HCT116 (cell line): ENCODE measurements at regions not wholly inside any gene's neighbourhood (a gene's known extent, or its start where the extent isn't known, plus 50 kb on each side); places are given as distances from the start of the nearest gene placed in this dataset.

Experiments used
- ATAC-seq: fragments of 200-7000 bp; cut with Tn5 transposase; 2 replicates; pipeline ENCODE4 v1.9.1; 2020; ENCODE audit warnings: mild to moderate bottlenecking, moderate library complexity
- BruUV-seq: library from RNA; stranded (reverse); fragments of 400-500 nt; replicated peaks from 2 replicates; lab custom pipeline; 2021; lab: Mats Ljungman, UMichigan
- CTCF ChIA-PET: fragments of 300-600 bp; sonication (Branson Sonifier 250); formaldehyde crosslinking; loops from one replicate; lab custom pipeline; 2021; ENCODE audit warnings: antibody characterized with exemption; lab: Charles Lee
- POLR2A ChIA-PET: fragments of 300-600, 350-600 bp; sonication (Branson Sonifier 250); formaldehyde crosslinking; loops from one replicate; lab custom pipeline; 2021; ENCODE audit warnings: antibody characterized with exemption; lab: Charles Lee
- RAD21 ChIA-PET, 2 experiments: fragments of 300-600 bp; sonication (Branson Sonifier 250); formaldehyde crosslinking; loops; one replicate each; lab custom pipeline; 2023; ENCODE audit warnings: low total read pairs in 2 of 2; ENCODE audit not compliant: uncharacterized antibody in 2 of 2, unreplicated experiment in 2 of 2, low non-redundant PET in 1 of 2; lab: Charles Lee
- DNase-seq: peaks from one replicate; pipeline ENCODE4 v3.0.0-alpha.2; 2010; ENCODE audit warnings: low read depth, low spot score
- H2AFZ ChIP-seq: fragments of 200-600 bp; shearing (Covaris generic), sonication (generic); 2 replicates; pipeline ENCODE4 v1.6.1; 2017; ENCODE audit warnings: low read depth, mixed run types, mixed read lengths, antibody characterized with exemption, low read length; ENCODE audit not compliant: poor library complexity, severe bottlenecking
- H3K27ac ChIP-seq: 2 replicates; pipeline ENCODE4 v1.5.1; 2012; ENCODE audit warnings: low read depth, low read length
- H3K27me3 ChIP-seq: fragments of 200-600 bp; sonication (generic); 2 replicates; pipeline ENCODE4 v1.6.1; 2016; ENCODE audit warnings: mixed run types, low read length, mixed read lengths; ENCODE audit not compliant: insufficient read depth
- H3K36me3 ChIP-seq, 2 experiments: fragments of 200-500 bp in 1 of 2; fragments of 200-600 bp in 1 of 2; sonication (Bioruptor generic) in 1 of 2; sonication (generic) in 1 of 2; 2 replicates each; pipeline versions ENCODE4 v1.5.1 to v1.6.1; 2014 to 2016; ENCODE audit warnings: low read length in 2 of 2, inconsistent platforms in 1 of 2, mixed read lengths in 1 of 2, mixed run types in 1 of 2; ENCODE audit not compliant: insufficient read depth in 2 of 2, control insufficient read depth in 1 of 2
- H3K4me1 ChIP-seq, 2 experiments: fragments of 200-600 bp in 1 of 2; sonication (generic) in 1 of 2; 2 replicates each; pipeline versions ENCODE4 v1.5.1 to v1.6.1; 2012 to 2017; ENCODE audit warnings: low read length in 2 of 2, inconsistent platforms in 1 of 2, mild to moderate bottlenecking in 1 of 2, mixed read lengths in 1 of 2, mixed run types in 1 of 2, moderate library complexity in 1 of 2; ENCODE audit not compliant: insufficient read depth in 2 of 2, control insufficient read depth in 1 of 2
- H3K4me2 ChIP-seq: fragments of 200-600 bp; sonication (generic); 2 replicates; pipeline ENCODE4 v1.6.1; 2017; ENCODE audit warnings: mixed run types, low read length, mixed read lengths
- H3K4me3 ChIP-seq, 2 experiments: fragments of 200-600 bp in 1 of 2; sonication (generic) in 1 of 2; replicated peaks in 1 of 2; 2 replicates each; pipeline ENCODE4 v1.5.1; 2011 to 2016; ENCODE audit warnings: low read length in 2 of 2, control low read depth in 1 of 2, low read depth in 1 of 2, mild to moderate bottlenecking in 1 of 2, mixed read lengths in 1 of 2, mixed run types in 1 of 2
- H3K79me2 ChIP-seq: fragments of 200-600 bp; sonication (generic); 2 replicates; pipeline ENCODE4 v1.6.1; 2017; ENCODE audit warnings: mild to moderate bottlenecking, mixed run types, low read length, moderate library complexity, mixed read lengths; ENCODE audit not compliant: insufficient read depth
- H3K9ac ChIP-seq: fragments of 200-600 bp; sonication (generic); 2 replicates; pipeline ENCODE4 v1.6.1; 2016; ENCODE audit warnings: low read length, mixed read lengths
- H3K9me2 ChIP-seq: fragments of 200-600 bp; sonication (generic), shearing (Covaris generic); 2 replicates; pipeline ENCODE4 v1.6.1; 2017; ENCODE audit warnings: mixed run types, mild to moderate bottlenecking, moderate library complexity; ENCODE audit not compliant: insufficient read depth
- H3K9me3 ChIP-seq, 2 experiments: fragments of 200-500 bp in 1 of 2; fragments of 200-600 bp in 1 of 2; sonication (Bioruptor generic) in 1 of 2; sonication (generic) in 1 of 2; 2 replicates each; pipeline ENCODE4 v1.6.1; 2014 to 2017; ENCODE audit warnings: low read length in 2 of 2, mixed read lengths in 2 of 2, inconsistent platforms in 1 of 2, low read depth in 1 of 2, mild to moderate bottlenecking in 1 of 2, mixed run types in 1 of 2, moderate library complexity in 1 of 2; ENCODE audit not compliant: control insufficient read depth in 1 of 2, insufficient read depth in 1 of 2
- H4K20me1 ChIP-seq: fragments of 200-600 bp; sonication (generic), shearing (Covaris generic); 2 replicates; pipeline ENCODE4 v1.6.1; 2017; ENCODE audit warnings: mixed run types, mild to moderate bottlenecking, moderate library complexity; ENCODE audit not compliant: insufficient read depth
- ATF3 ChIP-seq: IDR thresholded peaks from 2 replicates; pipeline ENCODE4 v1.6.1; 2012
- CBX3 ChIP-seq: IDR thresholded peaks from 2 replicates; pipeline ENCODE4 v1.6.1; 2012; ENCODE audit warnings: low read depth
- CTCF ChIP-seq, 3 experiments: fragments of 200-600 bp in 1 of 3; sonication (generic) in 1 of 3; IDR thresholded peaks in 2 of 3; conservative IDR thresholded peaks in 1 of 3; 2 replicates each; pipeline ENCODE4 v1.5.1; 2012 to 2017; ENCODE audit warnings: low read depth in 2 of 3, low read length in 2 of 3, antibody characterized with exemption in 1 of 3, borderline replicate concordance in 1 of 3, control low read depth in 1 of 3, mild to moderate bottlenecking in 1 of 3, mixed read lengths in 1 of 3, mixed run types in 1 of 3, moderate library complexity in 1 of 3; ENCODE audit not compliant: insufficient read depth in 1 of 3
- EGR1 ChIP-seq: IDR thresholded peaks from 2 replicates; pipeline ENCODE4 v1.6.1; 2012; ENCODE audit warnings: low read depth
- EZH2phosphoT487 ChIP-seq: fragments of 200-600 bp; IDR thresholded peaks from 2 replicates; pipeline ENCODE4 v1.6.1; 2018; ENCODE audit warnings: antibody characterized with exemption, borderline replicate concordance
- FOSL1 ChIP-seq: IDR thresholded peaks from 2 replicates; pipeline ENCODE4 v1.6.1; 2012; ENCODE audit warnings: low read depth
- JUND ChIP-seq: IDR thresholded peaks from 2 replicates; pipeline ENCODE4 v1.6.1; 2012
- MAX ChIP-seq: IDR thresholded peaks from 2 replicates; pipeline ENCODE4 v1.6.1; 2012
- POLR2A ChIP-seq: IDR thresholded peaks from 2 replicates; pipeline ENCODE4 v1.7.0; 2011; ENCODE audit warnings: borderline replicate concordance; ENCODE audit not compliant: insufficient read depth, insufficient read length; ENCODE audit errors: extremely low read depth
- RAD21 ChIP-seq: IDR thresholded peaks from 2 replicates; pipeline ENCODE4 v1.6.1; 2012; ENCODE audit warnings: low read depth, mild to moderate bottlenecking
- SP1 ChIP-seq: IDR thresholded peaks from 2 replicates; pipeline ENCODE4 v1.6.1; 2012; ENCODE audit warnings: low read depth
- SRF ChIP-seq: IDR thresholded peaks from 2 replicates; pipeline ENCODE4 v1.6.1; 2012; ENCODE audit warnings: low read depth
- YY1 ChIP-seq: IDR thresholded peaks from 2 replicates; pipeline ENCODE4 v1.6.1; 2011; ENCODE audit warnings: low read length, low read depth, moderate library complexity, mild to moderate bottlenecking; ENCODE audit not compliant: insufficient replicate concordance; ENCODE audit errors: extremely low read depth
- intact Hi-C: fragments of 100-400 bp; cut with micrococcal nuclease; formaldehyde crosslinking; loops from 2 replicates; pipeline ENCODE4 v1.10.0; 2022

- no peaks in the 10 kb centered on the region for H3K79me2 ChIP-seq
- no peak overlapping the region for H3K4me2 ChIP-seq
- ChIA-PET RAD21 (no interaction called here), CTCF (interaction anchor here (0.9 to 1.4 kb wide), 3 partner anchors 257 to 483 kb away, joined by 3 to 6 read pairs (median 4); no protein-coding TSS in a partner anchor), POLR2A (no interaction called here)
- no peaks in the 10 kb centered on the region for H3K9me2 ChIP-seq
- H3K9me3 ChIP-seq = no peaks in the 10 kb centered on the region
- H3K9ac ChIP-seq = no peak overlapping the region
- no peak overlapping the region for H3K27ac ChIP-seq
- TF ChIP-seq CBX3 (no peak), MAX (no peak), YY1 (no peak), POLR2A (no peak)
- no peak overlapping the region for H3K4me3 ChIP-seq
- no peaks in the 10 kb centered on the region for H3K4me1 ChIP-seq
- H3K36me3 ChIP-seq = no peaks in the 10 kb centered on the region
- ATAC-seq (peak; percentile 9; the same call in 1 of the 2 replicates), DNase-seq (no peak)
- no TSS peak for BruUV-seq
- no peaks in the 10 kb centered on the region for H4K20me1 ChIP-seq
- H2AFZ ChIP-seq = no peak overlapping the region
- intact Hi-C loops = no loop called here
- H3K27me3 ChIP-seq = no peaks in the 10 kb centered on the region
These were observed 87.4 kb upstream of the RBMS1 start for GRCh38 chr2:160581035-160581434.

- ATAC-seq = peak; percentile 60; the same call in 1 of the 2 replicates
- H3K79me2 ChIP-seq = no peaks in the 10 kb centered on the region
- no peak for TF ChIP-seq MAX
- peak; percentile 23 to 28 (median 24); a peak in 4 of 6 replicates for TF ChIP-seq CTCF (IDR thresholded peaks at IDR 0.05 in 2 of 3, conservative IDR thresholded peaks at IDR 0.05 in 1 of 3; ENCODE audit: borderline replicate concordance in 1 of 3, insufficient read depth in 1 of 3, low read depth in 2 of 3, low read length in 2 of 3)
- no peak for TF ChIP-seq JUND
- TF ChIP-seq FOSL1 = no peak
- no peak for TF ChIP-seq CBX3
- TF ChIP-seq RAD21 = peak; percentile 45
- TF ChIP-seq EGR1 = no peak
- TF ChIP-seq ATF3 = no peak
- no peak for TF ChIP-seq EZH2phosphoT487
- TF ChIP-seq SRF = no peak
- no peak for TF ChIP-seq SP1
- TF ChIP-seq, all 23 proteins: peak for 2
- Histone ChIP-seq H3K27me3 (no peaks in the 10 kb centered on the region), H3K9me3 (no peaks in the 10 kb centered on the region), H3K36me3 (no peaks in the 10 kb centered on the region), H3K9me2 (no peaks in the 10 kb centered on the region), H3K4me1 (no peaks in the 10 kb centered on the region), H3K27ac (no peak overlapping the region), H3K4me3 (no peak overlapping the region), H2AFZ (no peak overlapping the region), H3K4me2 (no peak overlapping the region), H3K9ac (no peak overlapping the region), H4K20me1 (no peaks in the 10 kb centered on the region)
- ChIA-PET CTCF (interaction anchor here (0.6 to 1.4 kb wide), 4 partner anchors 257 to 482 kb away, joined by 3 to 6 read pairs (median 4); no protein-coding TSS in a partner anchor), POLR2A (no interaction called here), RAD21 (no interaction called here)
- intact Hi-C loops = no loop called here
- BruUV-seq = no TSS peak
- no peak for DNase-seq
These were observed 87.8 kb upstream of the RBMS1 start for GRCh38 chr2:160581448-160581847.
